ENCODE measurements at regions not wholly inside any gene's neighbourhood (a gene's known extent, or its start where the extent isn't known, plus 50 kb on each side); places are given as distances from the start of the nearest gene placed in this dataset.

DNA sequence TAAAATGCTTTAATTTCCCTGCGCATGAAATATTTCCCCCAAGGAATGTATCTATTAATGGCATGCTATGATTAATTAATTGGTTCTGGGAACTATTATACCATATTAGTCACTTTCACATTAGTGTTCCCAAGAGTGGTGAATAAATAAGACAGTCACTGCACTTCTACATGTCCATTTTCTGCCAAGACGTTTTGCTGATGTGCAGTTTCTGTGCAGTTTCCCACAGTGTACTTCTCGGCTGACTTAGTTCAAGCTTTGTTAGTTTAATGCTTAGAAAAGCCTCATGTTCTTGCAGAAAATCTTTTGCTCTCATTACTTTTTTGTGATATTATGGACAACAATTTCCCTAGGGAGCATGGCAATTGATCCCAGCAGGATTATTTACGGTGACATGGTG, 1014.5 kb downstream of the BRINP3 start:
- no peak overlapping the region for H3K23ac ChIP-seq (ENCODE audit: low read length)
- no peaks in the 10 kb centered on the region for H3K79me1 ChIP-seq (ENCODE audit: low read length)
- no CpG with 5 or more reads among the region's 4 CpGs for WGBS (ENCODE audit: extremely low coverage, insufficient coverage, low lambda C conversion rate)
- H3K9ac ChIP-seq (ENCODE audit: low read length): no peak overlapping the region
- no peak overlapping the region for H2BK5ac ChIP-seq (ENCODE audit: low read length)
- H3K79me2 ChIP-seq (ENCODE audit: control insufficient read depth, insufficient read depth, low read length): no peaks in the 10 kb centered on the region
- H4K5ac ChIP-seq (ENCODE audit: low read length): no peak overlapping the region
- no peak overlapping the region for H3K27ac ChIP-seq (ENCODE audit: low read depth, low read length)
- no peaks in the 10 kb centered on the region for H3K4me1 ChIP-seq (ENCODE audit: control insufficient read depth, low read depth, low read length)
- H3K27me3 ChIP-seq (ENCODE audit: insufficient read depth, low read length, poor library complexity): no peaks in the 10 kb centered on the region
- H3K56ac ChIP-seq (ENCODE audit: low read length): no peak overlapping the region
- no peaks in the 10 kb centered on the region for H3K36me3 ChIP-seq (ENCODE audit: control insufficient read depth, insufficient read depth, low read length)
- no peak overlapping the region for H2BK120ac ChIP-seq (ENCODE audit: low read depth, low read length)
- H3K4ac ChIP-seq (ENCODE audit: low read depth, low read length): no peak overlapping the region
- no peak overlapping the region for H3K4me2 ChIP-seq (ENCODE audit: low read length)
- H4K8ac ChIP-seq (ENCODE audit: low read depth, low read length): no peak overlapping the region
- no peak overlapping the region for H2AK5ac ChIP-seq (ENCODE audit: low read length)
- no peak overlapping the region for H2BK15ac ChIP-seq (replicated peaks; ENCODE audit: low read depth)
- no peak overlapping the region for H3K18ac ChIP-seq (ENCODE audit: low read length)
- H3K4me3 ChIP-seq (ENCODE audit: low read length): no peak overlapping the region
- DNase-seq: no peak

DNA sequence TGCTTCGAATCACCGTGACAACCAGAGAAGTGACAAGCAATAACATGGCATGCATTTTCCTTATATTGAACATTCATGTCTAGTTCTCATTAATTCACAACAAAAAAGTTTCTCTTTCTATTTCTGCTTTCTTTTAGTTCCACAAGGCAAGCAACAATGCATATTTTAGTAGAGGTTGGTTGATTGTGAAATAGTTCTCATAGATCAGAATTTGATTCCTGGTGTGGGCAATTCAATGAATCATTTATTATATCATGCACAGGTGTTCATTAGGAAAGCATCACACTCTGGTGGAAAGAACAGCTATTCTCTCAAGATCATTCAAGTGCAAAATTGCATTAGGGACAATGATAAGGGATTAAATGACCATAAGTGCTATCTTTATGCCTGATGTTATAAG, 980.9 kb downstream of the BRINP3 start:
- no peak overlapping the region for H3K9ac ChIP-seq (ENCODE audit: low read length)
- no peaks in the 10 kb centered on the region for H3K79me1 ChIP-seq (ENCODE audit: low read length)
- H4K5ac ChIP-seq (ENCODE audit: low read length): no peak overlapping the region
- H3K36me3 ChIP-seq (ENCODE audit: control insufficient read depth, insufficient read depth, low read length): no peaks in the 10 kb centered on the region
- no peak overlapping the region for H2BK120ac ChIP-seq (ENCODE audit: low read depth, low read length)
- H3K27ac ChIP-seq (ENCODE audit: low read depth, low read length): no peak overlapping the region
- H4K8ac ChIP-seq (ENCODE audit: low read depth, low read length): no peak overlapping the region
- DNase-seq: no peak
- no peaks in the 10 kb centered on the region for H3K27me3 ChIP-seq (ENCODE audit: insufficient read depth, low read length, poor library complexity)
- no peak overlapping the region for H3K4ac ChIP-seq (ENCODE audit: low read depth, low read length)
- WGBS (ENCODE audit: extremely low coverage, insufficient coverage, low lambda C conversion rate): no CpG with 5 or more reads among the region's 2 CpGs
- H2BK15ac ChIP-seq (replicated peaks; ENCODE audit: low read depth): no peak overlapping the region
- H3K23ac ChIP-seq (ENCODE audit: low read length): no peak overlapping the region
- no peak overlapping the region for H3K4me2 ChIP-seq (ENCODE audit: low read length)
- H3K56ac ChIP-seq (ENCODE audit: low read length): no peak overlapping the region
- no peak overlapping the region for H3K18ac ChIP-seq (ENCODE audit: low read length)
- no peaks in the 10 kb centered on the region for H3K79me2 ChIP-seq (ENCODE audit: control insufficient read depth, insufficient read depth, low read length)
- H2BK5ac ChIP-seq (ENCODE audit: low read length): no peak overlapping the region
- no peaks in the 10 kb centered on the region for H3K4me1 ChIP-seq (ENCODE audit: control insufficient read depth, low read depth, low read length)
- H2AK5ac ChIP-seq (ENCODE audit: low read length): no peak overlapping the region
- H3K4me3 ChIP-seq (ENCODE audit: low read length): no peak overlapping the region

- Histone ChIP-seq H3K36me3 (ENCODE audit: control insufficient read depth, insufficient read depth, low read length) (no peaks in the 10 kb centered on the region), H3K56ac (ENCODE audit: low read length) (no peak overlapping the region), H3K4me1 (ENCODE audit: control insufficient read depth, low read depth, low read length) (no peaks in the 10 kb centered on the region), H3K4me2 (ENCODE audit: low read length) (no peak overlapping the region), H3K4ac (ENCODE audit: low read depth, low read length) (no peak overlapping the region), H3K79me1 (ENCODE audit: low read length) (no peaks in the 10 kb centered on the region), H2BK120ac (ENCODE audit: low read depth, low read length) (no peak overlapping the region), H4K5ac (ENCODE audit: low read length) (no peak overlapping the region), H3K27me3 (ENCODE audit: insufficient read depth, low read length, poor library complexity) (no peaks in the 10 kb centered on the region), H3K4me3 (ENCODE audit: low read length) (no peak overlapping the region), H2AK5ac (ENCODE audit: low read length) (no peak overlapping the region), H3K27ac (ENCODE audit: low read depth, low read length) (no peak overlapping the region), H3K18ac (ENCODE audit: low read length) (no peak overlapping the region), H3K9ac (ENCODE audit: low read length) (no peak overlapping the region), H2BK15ac (replicated peaks; ENCODE audit: low read depth) (no peak overlapping the region), H3K23ac (ENCODE audit: low read length) (no peak overlapping the region), H4K8ac (ENCODE audit: low read depth, low read length) (no peak overlapping the region), H3K79me2 (ENCODE audit: control insufficient read depth, insufficient read depth, low read length) (no peaks in the 10 kb centered on the region), H2BK5ac (ENCODE audit: low read length) (no peak overlapping the region)
- WGBS (ENCODE audit: extremely low coverage, insufficient coverage, low lambda C conversion rate): no CpG with 5 or more reads among the region's 4 CpGs
- DNase-seq: peak; percentile 1
Measured at GRCh38 chr1:189499736-189500135, 977.9 kb downstream of the BRINP3 start.

GRCh38 chr1:189500778-189501177, 976.9 kb downstream of the BRINP3 start:
- H3K4ac ChIP-seq (ENCODE audit: low read depth, low read length): no peak overlapping the region
- H2BK120ac ChIP-seq (ENCODE audit: low read depth, low read length): no peak overlapping the region
- H3K79me2 ChIP-seq (ENCODE audit: control insufficient read depth, insufficient read depth, low read length): no peaks in the 10 kb centered on the region
- no CpG with 5 or more reads among the region's 2 CpGs for WGBS (ENCODE audit: extremely low coverage, insufficient coverage, low lambda C conversion rate)
- no peak overlapping the region for H2BK15ac ChIP-seq (replicated peaks; ENCODE audit: low read depth)
- H3K79me1 ChIP-seq (ENCODE audit: low read length): no peaks in the 10 kb centered on the region
- no peak overlapping the region for H3K18ac ChIP-seq (ENCODE audit: low read length)
- H2AK5ac ChIP-seq (ENCODE audit: low read length): no peak overlapping the region
- H3K4me2 ChIP-seq (ENCODE audit: low read length): no peak overlapping the region
- H3K27me3 ChIP-seq (ENCODE audit: insufficient read depth, low read length, poor library complexity): no peaks in the 10 kb centered on the region
- no peak overlapping the region for H4K5ac ChIP-seq (ENCODE audit: low read length)
- no peak overlapping the region for H3K56ac ChIP-seq (ENCODE audit: low read length)
- no peak overlapping the region for H2BK5ac ChIP-seq (ENCODE audit: low read length)
- no peak overlapping the region for H3K27ac ChIP-seq (ENCODE audit: low read depth, low read length)
- no peak overlapping the region for H3K23ac ChIP-seq (ENCODE audit: low read length)
- no peaks in the 10 kb centered on the region for H3K36me3 ChIP-seq (ENCODE audit: control insufficient read depth, insufficient read depth, low read length)
- no peak overlapping the region for H3K4me3 ChIP-seq (ENCODE audit: low read length)
- DNase-seq: no peak
- H3K9ac ChIP-seq (ENCODE audit: low read length): no peak overlapping the region
- H3K4me1 ChIP-seq (ENCODE audit: control insufficient read depth, low read depth, low read length): no peaks in the 10 kb centered on the region
- H4K8ac ChIP-seq (ENCODE audit: low read depth, low read length): no peak overlapping the region

GRCh38 chr1:189510827-189511226, 966.8 kb downstream of the BRINP3 start:
- Histone ChIP-seq H2AK5ac (ENCODE audit: low read length) (no peak overlapping the region), H3K4me3 (ENCODE audit: low read length) (no peak overlapping the region), H4K5ac (ENCODE audit: low read length) (no peak overlapping the region), H2BK120ac (ENCODE audit: low read depth, low read length) (no peak overlapping the region), H3K23ac (ENCODE audit: low read length) (no peak overlapping the region), H3K79me1 (ENCODE audit: low read length) (no peaks in the 10 kb centered on the region), H3K27me3 (ENCODE audit: insufficient read depth, low read length, poor library complexity) (no peaks in the 10 kb centered on the region), H3K56ac (ENCODE audit: low read length) (no peak overlapping the region), H2BK15ac (replicated peaks; ENCODE audit: low read depth) (no peak overlapping the region), H3K4me2 (ENCODE audit: low read length) (no peak overlapping the region), H3K27ac (ENCODE audit: low read depth, low read length) (no peak overlapping the region), H3K9ac (ENCODE audit: low read length) (no peak overlapping the region), H3K4ac (ENCODE audit: low read depth, low read length) (no peak overlapping the region), H4K8ac (ENCODE audit: low read depth, low read length) (no peak overlapping the region), H3K18ac (ENCODE audit: low read length) (no peak overlapping the region), H3K36me3 (ENCODE audit: control insufficient read depth, insufficient read depth, low read length) (no peaks in the 10 kb centered on the region), H3K4me1 (ENCODE audit: control insufficient read depth, low read depth, low read length) (no peaks in the 10 kb centered on the region), H2BK5ac (ENCODE audit: low read length) (no peak overlapping the region), H3K79me2 (ENCODE audit: control insufficient read depth, insufficient read depth, low read length) (no peaks in the 10 kb centered on the region)
- no peak for DNase-seq

DNA sequence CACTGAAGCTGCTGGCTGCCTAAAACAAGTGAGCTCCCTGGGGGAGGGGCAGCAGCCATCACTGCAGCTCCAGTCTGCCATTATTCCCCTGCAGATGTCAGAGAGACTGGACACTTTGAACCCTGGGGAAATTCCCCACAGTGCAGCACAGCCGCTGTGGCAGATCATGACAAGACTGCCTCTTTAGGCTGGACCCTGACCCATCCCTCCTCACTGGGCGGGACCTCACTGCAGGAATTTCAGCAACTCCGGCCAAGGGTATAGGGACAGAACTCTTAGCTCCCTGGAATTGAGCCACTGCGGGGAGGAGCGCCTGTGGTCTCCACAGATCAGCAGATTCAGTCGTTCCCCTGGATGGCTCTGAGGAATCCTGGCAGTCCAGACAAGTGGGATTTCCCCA, 964.6 kb downstream of the BRINP3 start:
- no peak overlapping the region for H3K18ac ChIP-seq (ENCODE audit: low read length)
- peak; percentile 1 for DNase-seq
- no peak overlapping the region for H3K4ac ChIP-seq (ENCODE audit: low read depth, low read length)
- H3K4me2 ChIP-seq (ENCODE audit: low read length): no peak overlapping the region
- H2BK5ac ChIP-seq (ENCODE audit: low read length): no peak overlapping the region
- H3K27ac ChIP-seq (ENCODE audit: low read depth, low read length): no peak overlapping the region
- H4K8ac ChIP-seq (ENCODE audit: low read depth, low read length): no peak overlapping the region
- H3K56ac ChIP-seq (ENCODE audit: low read length): no peak overlapping the region
- H3K79me1 ChIP-seq (ENCODE audit: low read length): no peaks in the 10 kb centered on the region
- no peaks in the 10 kb centered on the region for H3K36me3 ChIP-seq (ENCODE audit: control insufficient read depth, insufficient read depth, low read length)
- H4K5ac ChIP-seq (ENCODE audit: low read length): no peak overlapping the region
- no peak overlapping the region for H2BK15ac ChIP-seq (replicated peaks; ENCODE audit: low read depth)
- no peak overlapping the region for H3K23ac ChIP-seq (ENCODE audit: low read length)
- no peaks in the 10 kb centered on the region for H3K4me1 ChIP-seq (ENCODE audit: control insufficient read depth, low read depth, low read length)
- no peaks in the 10 kb centered on the region for H3K27me3 ChIP-seq (ENCODE audit: insufficient read depth, low read length, poor library complexity)
- no CpG with 5 or more reads among the region's 6 CpGs for WGBS (ENCODE audit: extremely low coverage, insufficient coverage, low lambda C conversion rate)
- no peak overlapping the region for H3K9ac ChIP-seq (ENCODE audit: low read length)
- H2AK5ac ChIP-seq (ENCODE audit: low read length): no peak overlapping the region
- no peak overlapping the region for H3K4me3 ChIP-seq (ENCODE audit: low read length)
- H2BK120ac ChIP-seq (ENCODE audit: low read depth, low read length): no peak overlapping the region
- H3K79me2 ChIP-seq (ENCODE audit: control insufficient read depth, insufficient read depth, low read length): no peaks in the 10 kb centered on the region
